GM13976 (cell line): ENCODE measurements at regions not wholly inside any gene's neighbourhood (a gene's known extent, or its start where the extent isn't known, plus 50 kb on each side); places are given as distances from the start of the nearest gene placed in this dataset.
A peak's percentile ranks its signal among the peaks of the same experiment; 100 is the strongest.

Experiments used
- DNase-seq: peaks from one replicate; pipeline ENCODE4 v3.0.0; 2012; ENCODE audit warnings: low spot score
- in situ Hi-C: fragments of 300-500 bp; cut with MboI; formaldehyde crosslinking; loops from one replicate; pipeline ENCODE4 v1.12.0; 2022; ENCODE audit warnings: low sequenced_read_pairs, mixed read lengths, inconsistent platforms; ENCODE audit not compliant: unreplicated experiment
- TF ChIP-seq, protein P1 (sequence below): IDR thresholded peaks from 2 replicates; pipeline ENCODE4 v1.5.1; 2012; ENCODE audit warnings: borderline replicate concordance, mild to moderate bottlenecking; ENCODE audit not compliant: insufficient read depth; ENCODE audit errors: extremely low read depth, missing control alignments, control extremely low read depth

- TF ChIP-seq, protein P1, sequence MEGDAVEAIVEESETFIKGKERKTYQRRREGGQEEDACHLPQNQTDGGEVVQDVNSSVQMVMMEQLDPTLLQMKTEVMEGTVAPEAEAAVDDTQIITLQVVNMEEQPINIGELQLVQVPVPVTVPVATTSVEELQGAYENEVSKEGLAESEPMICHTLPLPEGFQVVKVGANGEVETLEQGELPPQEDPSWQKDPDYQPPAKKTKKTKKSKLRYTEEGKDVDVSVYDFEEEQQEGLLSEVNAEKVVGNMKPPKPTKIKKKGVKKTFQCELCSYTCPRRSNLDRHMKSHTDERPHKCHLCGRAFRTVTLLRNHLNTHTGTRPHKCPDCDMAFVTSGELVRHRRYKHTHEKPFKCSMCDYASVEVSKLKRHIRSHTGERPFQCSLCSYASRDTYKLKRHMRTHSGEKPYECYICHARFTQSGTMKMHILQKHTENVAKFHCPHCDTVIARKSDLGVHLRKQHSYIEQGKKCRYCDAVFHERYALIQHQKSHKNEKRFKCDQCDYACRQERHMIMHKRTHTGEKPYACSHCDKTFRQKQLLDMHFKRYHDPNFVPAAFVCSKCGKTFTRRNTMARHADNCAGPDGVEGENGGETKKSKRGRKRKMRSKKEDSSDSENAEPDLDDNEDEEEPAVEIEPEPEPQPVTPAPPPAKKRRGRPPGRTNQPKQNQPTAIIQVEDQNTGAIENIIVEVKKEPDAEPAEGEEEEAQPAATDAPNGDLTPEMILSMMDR = peak; percentile 77
- DNase-seq = peak; percentile 88
- in situ Hi-C loops = loop anchor here (10.0 kb wide), 1 partner anchor 124 kb away; no protein-coding TSS in a partner anchor
Observed at GRCh38 chr15:98428253-98428989, 219.9 kb upstream of the IGF1R start.

- in situ Hi-C loops = no loop called here
- DNase-seq = no peak
- TF ChIP-seq, protein P1 = no peak
Observed at GRCh38 chr15:98431171-98431570, 217.2 kb upstream of the IGF1R start.

- in situ Hi-C loops = no loop called here
- TF ChIP-seq, protein P1 = no peak
- DNase-seq = no peak
Observed at GRCh38 chr15:98433346-98433745, 215.0 kb upstream of the IGF1R start.

DNA sequence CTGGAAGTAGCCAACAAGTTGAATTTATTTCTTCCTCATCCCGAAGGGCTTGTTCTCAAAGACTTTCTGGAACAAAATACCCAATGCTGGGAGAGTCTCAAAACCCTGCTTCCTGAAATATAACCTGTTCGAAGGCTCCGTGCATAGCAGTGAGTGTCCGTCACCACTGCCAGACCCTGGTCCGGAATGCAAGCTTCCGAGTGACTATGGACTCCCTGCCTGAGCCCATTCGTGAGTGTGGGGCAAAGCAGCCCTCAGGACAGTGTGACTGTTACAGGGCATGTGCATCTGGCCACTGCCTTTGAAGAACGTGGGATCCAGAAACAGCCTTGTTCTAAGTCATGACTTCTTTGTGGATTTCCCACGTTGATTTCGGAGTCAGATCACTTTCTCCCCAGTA is 214.5 kb upstream of the IGF1R start:
- TF ChIP-seq, protein P1 = no peak
- DNase-seq = no peak
- in situ Hi-C loops = no loop called here

DNA sequence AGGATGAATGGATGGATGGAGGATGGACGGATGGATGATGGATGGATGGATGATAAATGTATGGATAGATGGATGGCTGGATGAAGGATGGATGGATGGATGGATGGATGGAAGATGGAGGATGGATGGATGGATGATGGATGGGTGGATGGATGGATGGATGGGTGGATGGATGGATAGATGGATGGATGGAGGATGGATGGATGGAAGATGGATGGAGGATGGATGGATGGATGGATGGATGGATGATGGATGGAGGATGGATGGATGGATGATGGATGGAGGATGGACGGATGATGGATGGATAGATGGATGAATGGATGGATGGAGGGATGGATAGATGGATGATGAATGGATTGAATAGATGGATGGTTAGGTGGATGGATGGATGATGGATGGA is 210.6 kb upstream of the IGF1R start:
- in situ Hi-C loops = no loop called here
- DNase-seq = no peak
- TF ChIP-seq, protein P1 = no peak

DNA sequence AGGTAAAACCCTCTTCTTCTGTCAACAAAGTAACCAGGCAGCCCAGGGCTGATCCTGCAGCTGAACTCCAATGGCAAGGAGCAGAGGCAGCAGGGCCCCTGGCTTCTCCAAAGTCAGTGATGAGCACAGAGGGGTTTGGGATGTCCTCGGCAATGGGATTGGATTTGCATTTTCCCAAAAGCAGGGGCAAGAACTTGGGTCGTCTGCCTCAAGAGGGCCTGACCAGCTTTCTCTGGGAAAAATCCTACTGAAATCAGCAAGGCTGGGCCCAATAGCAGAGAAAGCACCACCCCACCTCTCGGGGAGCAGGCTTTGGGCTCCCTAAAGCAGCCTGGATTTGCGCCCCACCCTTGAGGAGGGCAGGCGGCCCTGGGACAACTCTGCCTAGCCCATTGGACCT is 210.0 kb upstream of the IGF1R start:
- in situ Hi-C loops = no loop called here
- DNase-seq = no peak
- TF ChIP-seq, protein P1 = no peak
